OCI-LY1 (cell line): ENCODE measurements at regions not wholly inside any gene's neighbourhood (a gene's known extent, or its start where the extent isn't known, plus 50 kb on each side); places are given as distances from the start of the nearest gene placed in this dataset.

Experiments
- H2AFZ ChIP-seq: fragments of 200-600 bp; sonication (generic), shearing (Covaris generic); 2 replicates; pipeline ENCODE4 v1.6.0; 2014; ENCODE audit warnings: antibody characterized with exemption, mild to moderate bottlenecking, low read length
- H3F3A ChIP-seq: fragments of 200-600 bp; sonication (generic), shearing (Covaris generic); 2 replicates; pipeline ENCODE4 v1.6.0; 2014; ENCODE audit warnings: mild to moderate bottlenecking, antibody characterized with exemption, low read length, moderate library complexity; ENCODE audit not compliant: insufficient read depth
- H3K27ac ChIP-seq: fragments of 200-600 bp; sonication (generic); 2 replicates; pipeline ENCODE4 v1.5.1; 2014; ENCODE audit warnings: low read length, mixed run types, mild to moderate bottlenecking, low read depth; ENCODE audit not compliant: poor library complexity, severe bottlenecking
- H3K27me3 ChIP-seq: fragments of 200-600 bp; sonication (generic); 2 replicates; pipeline ENCODE4 v1.6.0; 2014; ENCODE audit warnings: antibody characterized with exemption, mild to moderate bottlenecking, low read length, moderate library complexity; ENCODE audit not compliant: insufficient read depth
- H3K36me3 ChIP-seq: fragments of 200-600 bp; sonication (generic); 2 replicates; pipeline ENCODE4 v1.6.1; 2014; ENCODE audit warnings: mild to moderate bottlenecking, antibody characterized with exemption, low read length, moderate library complexity, mixed read lengths; ENCODE audit not compliant: insufficient read depth
- H3K4me1 ChIP-seq: fragments of 200-600 bp; sonication (generic); 2 replicates; pipeline ENCODE4 v1.5.1; 2014; ENCODE audit warnings: mild to moderate bottlenecking, low read length, moderate library complexity; ENCODE audit not compliant: insufficient read depth, severe bottlenecking
- H3K4me2 ChIP-seq: fragments of 200-600 bp; sonication (generic), shearing (Covaris generic); 2 replicates; pipeline ENCODE4 v1.6.1; 2014; ENCODE audit warnings: low read length
- H3K4me3 ChIP-seq: fragments of 200-600 bp; sonication (generic); 2 replicates; pipeline ENCODE4 v1.5.1; 2014; ENCODE audit warnings: low read length, low read depth, mild to moderate bottlenecking, mixed read lengths; ENCODE audit not compliant: poor library complexity, severe bottlenecking
- H3K79me2 ChIP-seq: fragments of 200-600 bp; shearing (Covaris generic); 2 replicates; pipeline ENCODE4 v1.6.1; 2016; ENCODE audit warnings: mixed run types, low read length, mixed read lengths; ENCODE audit not compliant: insufficient read depth
- H3K9ac ChIP-seq: fragments of 200-600 bp; sonication (generic), shearing (Covaris generic); 2 replicates; pipeline ENCODE4 v1.6.1; 2014; ENCODE audit warnings: mild to moderate bottlenecking, low read length, mixed read lengths
- H3K9me2 ChIP-seq: fragments of 200-600 bp; sonication (generic), shearing (Covaris generic); 2 replicates; pipeline ENCODE4 v1.6.1; 2014; ENCODE audit warnings: low read depth, mild to moderate bottlenecking, low read length, mixed read lengths
- H3K9me3 ChIP-seq: fragments of 200-600 bp; shearing (Covaris generic); 2 replicates; pipeline ENCODE4 v1.6.1; 2014; ENCODE audit warnings: low read length, mixed read lengths
- H4K20me1 ChIP-seq: fragments of 200-600 bp; sonication (generic), shearing (Covaris generic); 2 replicates; pipeline ENCODE4 v1.6.0; 2016; ENCODE audit warnings: mild to moderate bottlenecking, low read length; ENCODE audit not compliant: insufficient read depth
- EZH2 ChIP-seq: fragments of 200-600 bp; sonication (generic), shearing (Covaris generic); IDR thresholded peaks from 2 replicates; pipeline ENCODE4 v1.8.0; 2017; ENCODE audit warnings: borderline replicate concordance, mixed run types, mild to moderate bottlenecking, antibody characterized with exemption, low read length, moderate library complexity, mixed read lengths
- TF ChIP-seq, protein P1 (sequence below): fragments of 200-600 bp; sonication (generic), shearing (Covaris generic); IDR thresholded peaks from 2 replicates; pipeline ENCODE4 v1.5.1; 2017; ENCODE audit warnings: mild to moderate bottlenecking, antibody characterized with exemption, low read length, moderate library complexity, mixed read lengths

DNA sequence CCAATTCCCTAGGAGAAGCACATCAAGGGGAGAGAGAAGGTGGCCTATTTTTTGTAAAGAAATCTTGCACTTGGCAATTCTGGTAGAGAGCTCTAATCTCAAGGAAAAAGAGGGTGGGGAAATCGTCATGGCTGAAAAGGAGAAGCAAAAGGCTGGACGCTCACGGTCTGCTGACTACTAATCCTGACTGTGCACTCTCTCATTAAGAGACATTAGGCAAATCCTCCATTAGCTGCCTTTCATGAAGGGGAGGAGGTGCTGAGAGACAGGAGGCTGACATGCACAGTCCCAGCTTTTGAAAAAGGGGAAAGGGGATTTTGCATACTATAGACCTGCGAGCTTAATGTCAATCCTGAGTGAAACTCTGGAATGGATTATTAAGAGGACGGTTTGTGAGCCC lies 170.0 kb downstream of the NR2F2 start:
- no peak overlapping the region for H3K4me2 ChIP-seq
- no peaks in the 10 kb centered on the region for H3K4me1 ChIP-seq
- no peaks in the 10 kb centered on the region for H3F3A ChIP-seq
- no peaks in the 10 kb centered on the region for H3K9me3 ChIP-seq
- H2AFZ ChIP-seq, result no peak overlapping the region
- H4K20me1 ChIP-seq, result no peaks in the 10 kb centered on the region
- no peak for TF ChIP-seq EZH2
- TF ChIP-seq, protein P1, sequence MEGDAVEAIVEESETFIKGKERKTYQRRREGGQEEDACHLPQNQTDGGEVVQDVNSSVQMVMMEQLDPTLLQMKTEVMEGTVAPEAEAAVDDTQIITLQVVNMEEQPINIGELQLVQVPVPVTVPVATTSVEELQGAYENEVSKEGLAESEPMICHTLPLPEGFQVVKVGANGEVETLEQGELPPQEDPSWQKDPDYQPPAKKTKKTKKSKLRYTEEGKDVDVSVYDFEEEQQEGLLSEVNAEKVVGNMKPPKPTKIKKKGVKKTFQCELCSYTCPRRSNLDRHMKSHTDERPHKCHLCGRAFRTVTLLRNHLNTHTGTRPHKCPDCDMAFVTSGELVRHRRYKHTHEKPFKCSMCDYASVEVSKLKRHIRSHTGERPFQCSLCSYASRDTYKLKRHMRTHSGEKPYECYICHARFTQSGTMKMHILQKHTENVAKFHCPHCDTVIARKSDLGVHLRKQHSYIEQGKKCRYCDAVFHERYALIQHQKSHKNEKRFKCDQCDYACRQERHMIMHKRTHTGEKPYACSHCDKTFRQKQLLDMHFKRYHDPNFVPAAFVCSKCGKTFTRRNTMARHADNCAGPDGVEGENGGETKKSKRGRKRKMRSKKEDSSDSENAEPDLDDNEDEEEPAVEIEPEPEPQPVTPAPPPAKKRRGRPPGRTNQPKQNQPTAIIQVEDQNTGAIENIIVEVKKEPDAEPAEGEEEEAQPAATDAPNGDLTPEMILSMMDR, result no peak
- H3K27me3 ChIP-seq, result no peaks in the 10 kb centered on the region
- H3K9me2 ChIP-seq, result no peaks in the 10 kb centered on the region
- H3K36me3 ChIP-seq, result no peaks in the 10 kb centered on the region
- H3K79me2 ChIP-seq, result no peaks in the 10 kb centered on the region
- H3K4me3 ChIP-seq, result no peak overlapping the region
- no peak overlapping the region for H3K27ac ChIP-seq
- H3K9ac ChIP-seq, result no peak overlapping the region

DNA sequence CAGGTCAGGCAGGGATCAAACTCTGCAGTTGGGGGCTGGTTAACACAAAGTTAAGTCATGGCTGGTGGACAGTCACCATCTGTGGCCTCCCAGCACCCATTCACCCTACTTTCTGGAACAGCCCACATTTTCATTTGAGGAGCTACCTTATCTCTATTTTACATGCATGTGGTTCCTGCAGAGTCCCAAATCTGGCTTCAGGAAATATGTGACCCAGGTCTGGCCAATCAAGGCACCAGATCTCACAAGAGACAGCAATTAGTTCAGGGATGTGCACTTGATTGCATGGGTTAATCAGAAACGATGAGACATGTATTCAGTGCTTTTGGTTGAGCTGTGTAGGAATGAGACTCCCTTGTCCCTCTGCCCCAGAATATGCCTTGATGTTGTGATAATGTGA lies 170.9 kb downstream of the NR2F2 start:
- TF ChIP-seq, protein P1, result no peak
- TF ChIP-seq EZH2, result no peak
- no peak overlapping the region for H3K4me3 ChIP-seq
- no peaks in the 10 kb centered on the region for H3F3A ChIP-seq
- H2AFZ ChIP-seq, result no peak overlapping the region
- H3K4me2 ChIP-seq, result no peak overlapping the region
- H3K27me3 ChIP-seq, result no peaks in the 10 kb centered on the region
- H3K36me3 ChIP-seq, result no peaks in the 10 kb centered on the region
- no peaks in the 10 kb centered on the region for H3K79me2 ChIP-seq
- no peak overlapping the region for H3K9ac ChIP-seq
- H3K27ac ChIP-seq, result no peak overlapping the region
- H3K9me2 ChIP-seq, result no peaks in the 10 kb centered on the region
- H4K20me1 ChIP-seq, result no peaks in the 10 kb centered on the region
- H3K9me3 ChIP-seq, result no peaks in the 10 kb centered on the region
- no peaks in the 10 kb centered on the region for H3K4me1 ChIP-seq

DNA sequence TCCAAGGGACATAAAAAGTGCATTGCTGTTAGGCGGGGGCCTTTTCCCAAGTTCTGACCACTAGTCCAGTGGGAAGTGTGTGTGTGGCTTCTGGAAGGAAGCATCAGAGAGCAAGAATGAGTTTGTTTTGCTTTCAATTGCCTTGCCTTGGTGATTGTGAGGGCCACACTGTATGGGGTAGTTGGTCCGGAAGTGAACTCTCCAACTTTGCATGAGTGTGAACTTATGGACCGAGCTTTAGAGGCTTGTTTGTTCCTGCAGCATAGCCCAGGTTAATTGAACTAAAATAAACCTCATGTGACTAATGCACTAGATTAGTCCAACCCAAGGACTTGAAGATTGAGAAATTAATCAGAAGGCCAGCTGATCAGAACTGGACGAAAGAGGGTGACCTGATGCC lies 171.7 kb downstream of the NR2F2 start:
- no peaks in the 10 kb centered on the region for H3K4me1 ChIP-seq
- H3F3A ChIP-seq, result no peaks in the 10 kb centered on the region
- H3K27ac ChIP-seq, result no peak overlapping the region
- H3K9ac ChIP-seq, result no peak overlapping the region
- H3K79me2 ChIP-seq, result no peaks in the 10 kb centered on the region
- H3K4me3 ChIP-seq, result no peak overlapping the region
- no peaks in the 10 kb centered on the region for H3K9me2 ChIP-seq
- no peak overlapping the region for H2AFZ ChIP-seq
- H3K36me3 ChIP-seq, result no peaks in the 10 kb centered on the region
- H4K20me1 ChIP-seq, result no peaks in the 10 kb centered on the region
- no peaks in the 10 kb centered on the region for H3K27me3 ChIP-seq
- no peak overlapping the region for H3K4me2 ChIP-seq
- H3K9me3 ChIP-seq, result no peaks in the 10 kb centered on the region
- TF ChIP-seq, protein P1, result no peak
- TF ChIP-seq EZH2, result no peak
